ENCODE measurements at regions not wholly inside any gene's neighbourhood (a gene's known extent, or its start where the extent isn't known, plus 50 kb on each side); places are given as distances from the start of the nearest gene placed in this dataset.

DNA sequence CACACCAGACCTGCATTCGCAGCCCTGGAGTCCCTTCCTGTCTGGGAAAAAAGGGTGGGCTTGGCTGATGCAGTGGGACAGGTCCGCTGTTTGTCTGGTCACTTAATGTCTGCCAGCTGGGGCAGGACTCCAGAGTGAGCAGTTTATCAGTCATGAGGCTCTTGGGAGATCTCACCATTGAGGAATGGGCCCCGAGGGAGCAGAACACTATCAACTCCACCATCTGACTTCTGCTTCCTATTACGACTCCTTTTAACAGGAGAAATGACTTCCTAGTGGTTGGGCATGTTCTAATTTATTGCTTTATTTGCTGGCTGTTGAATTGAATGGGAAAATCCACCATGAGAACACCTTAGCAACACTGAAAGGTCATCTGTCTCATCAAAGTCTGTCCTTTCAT is 182.5 kb upstream of the RASSF8 start:
- Histone ChIP-seq H3K4me2 (ENCODE audit: insufficient read depth, insufficient read length, low read length) (no peak overlapping the region), H3K23me2 (ENCODE audit: insufficient read length, low read depth, low read length, poor library complexity, severe bottlenecking) (no peaks in the 10 kb centered on the region), H3K56ac (ENCODE audit: insufficient read length, low read depth, low read length) (no peak overlapping the region), H4K8ac (replicated peaks; ENCODE audit: insufficient read length, low read depth, low read length) (no peak overlapping the region), H3K27ac (ENCODE audit: insufficient read length, low read depth, low read length) (no peak overlapping the region), H2BK20ac (ENCODE audit: low read depth, low read length, poor library complexity, severe bottlenecking) (no peak overlapping the region), H3K14ac (ENCODE audit: insufficient read depth, low read length) (no peak overlapping the region), H3K4me1 (ENCODE audit: insufficient read depth, low read length) (peaks cover 2% of the 10 kb centered on the region; the same call in 1 of the 2 replicates), H4K5ac (ENCODE audit: insufficient read length, low read depth, low read length) (no peak overlapping the region), H3K23ac (ENCODE audit: insufficient read length, low read depth, low read length) (no peak overlapping the region), H3K4ac (ENCODE audit: low read depth, low read length) (no peak overlapping the region), H3K18ac (ENCODE audit: insufficient read length, low read depth, low read length) (no peak overlapping the region), H3T11ph (ENCODE audit: low read length) (no peak overlapping the region), H2BK15ac (ENCODE audit: low read depth, low read length) (no peak overlapping the region), H2BK5ac (ENCODE audit: insufficient read length, low read length) (no peak overlapping the region), H4K91ac (ENCODE audit: insufficient read length, low read depth, low read length) (no peak overlapping the region), H2BK12ac (ENCODE audit: insufficient read length, low read depth, low read length) (no peak overlapping the region), H3K79me2 (ENCODE audit: insufficient read depth, low read length) (no peaks in the 10 kb centered on the region), H2AFZ (ENCODE audit: low read length) (no peak overlapping the region), H3K9me3 (ENCODE audit: control insufficient read depth, low read depth, low read length) (no peaks in the 10 kb centered on the region), H2BK120ac (ENCODE audit: low read depth, low read length, poor library complexity, severe bottlenecking) (no peak overlapping the region), H3K27me3 (ENCODE audit: insufficient read depth, low read length) (no peaks in the 10 kb centered on the region), H3K9ac (ENCODE audit: extremely low read depth, insufficient read length, low read length) (no peak overlapping the region), H3K79me1 (ENCODE audit: insufficient read depth, low read depth, low read length, poor library complexity, severe bottlenecking) (no peaks in the 10 kb centered on the region), H4K20me1 (ENCODE audit: control insufficient read depth, insufficient read depth, insufficient read length) (no peaks in the 10 kb centered on the region), H2AK5ac (ENCODE audit: insufficient read length, low read length) (no peak overlapping the region)
- Mint-ChIP-seq H3K4me1 (peaks cover 6% of the 10 kb centered on the region in 2 experiments), H3K4me3 (no peak overlapping the region), H3K27me3 (ENCODE audit: low read depth) (no peaks in the 10 kb centered on the region), H3K9me3 (no peaks in the 10 kb centered on the region), H3K27ac (no peak overlapping the region), H3K36me3 (ENCODE audit: insufficient read depth in 1 of 3, low read depth in 3 of 3) (no peaks in the 10 kb centered on the region)
- WGBS (ENCODE audit: extremely low coverage, insufficient read length, low lambda C conversion rate): no CpG with 5 or more reads among the region's 4 CpGs
- TF ChIP-seq, protein P1, sequence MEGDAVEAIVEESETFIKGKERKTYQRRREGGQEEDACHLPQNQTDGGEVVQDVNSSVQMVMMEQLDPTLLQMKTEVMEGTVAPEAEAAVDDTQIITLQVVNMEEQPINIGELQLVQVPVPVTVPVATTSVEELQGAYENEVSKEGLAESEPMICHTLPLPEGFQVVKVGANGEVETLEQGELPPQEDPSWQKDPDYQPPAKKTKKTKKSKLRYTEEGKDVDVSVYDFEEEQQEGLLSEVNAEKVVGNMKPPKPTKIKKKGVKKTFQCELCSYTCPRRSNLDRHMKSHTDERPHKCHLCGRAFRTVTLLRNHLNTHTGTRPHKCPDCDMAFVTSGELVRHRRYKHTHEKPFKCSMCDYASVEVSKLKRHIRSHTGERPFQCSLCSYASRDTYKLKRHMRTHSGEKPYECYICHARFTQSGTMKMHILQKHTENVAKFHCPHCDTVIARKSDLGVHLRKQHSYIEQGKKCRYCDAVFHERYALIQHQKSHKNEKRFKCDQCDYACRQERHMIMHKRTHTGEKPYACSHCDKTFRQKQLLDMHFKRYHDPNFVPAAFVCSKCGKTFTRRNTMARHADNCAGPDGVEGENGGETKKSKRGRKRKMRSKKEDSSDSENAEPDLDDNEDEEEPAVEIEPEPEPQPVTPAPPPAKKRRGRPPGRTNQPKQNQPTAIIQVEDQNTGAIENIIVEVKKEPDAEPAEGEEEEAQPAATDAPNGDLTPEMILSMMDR (conservative IDR thresholded peaks at IDR 0.05): no peak
- no peak for DNase-seq
